ENCODE measurements at regions not wholly inside any gene's neighbourhood (a gene's known extent, or its start where the extent isn't known, plus 50 kb on each side); places are given as distances from the start of the nearest gene placed in this dataset.

GRCh38 chr1:163632269-163632668 lies 310.5 kb downstream of the NUF2 start:
- TF ChIP-seq CTCF (IDR thresholded peaks at IDR 0.05; ENCODE audit: extremely low read depth in 1 of 2, insufficient read depth in 1 of 2, low read depth in 1 of 2, low read length in 2 of 2) (no peak), POLR2A (IDR thresholded peaks at IDR 0.05; ENCODE audit: low read depth, low read length) (no peak), MYC (IDR thresholded peaks at IDR 0.05; ENCODE audit: low read depth, low read length) (no peak), MAX (IDR thresholded peaks at IDR 0.05; ENCODE audit: insufficient read depth, insufficient read length) (no peak), FOS (IDR thresholded peaks at IDR 0.05; ENCODE audit: borderline replicate concordance, insufficient read depth, low read length) (no peak), JUN (IDR thresholded peaks at IDR 0.05; ENCODE audit: borderline replicate concordance, insufficient read depth, insufficient read length, low read depth) (no peak), EZH2 (IDR thresholded peaks at IDR 0.05; ENCODE audit: borderline replicate concordance, low read depth, low read length, severe bottlenecking) (no peak), POLR2AphosphoS5 (IDR thresholded peaks at IDR 0.05; ENCODE audit: insufficient read depth, low read depth, low read length) (no peak), GATA2 (IDR thresholded peaks at IDR 0.05; ENCODE audit: insufficient read depth, insufficient read length, low read depth, low read length) (no peak)
